ENCODE measurements at regions not wholly inside any gene's neighbourhood (a gene's known extent, or its start where the extent isn't known, plus 50 kb on each side); places are given as distances from the start of the nearest gene placed in this dataset.

GRCh38 chr7:120028636-120029035 lies 244.3 kb upstream of the KCND2 start:
- no peak for TF ChIP-seq CTCF (IDR thresholded peaks at IDR 0.05; ENCODE audit: extremely low read depth, insufficient read depth, missing control alignments)
- in situ Hi-C loops (cut with MboI; ENCODE audit: low pct_unique_long_range_greater_than_20kb, low sequenced_read_pairs, unreplicated experiment): no loop called here
- no peak for DNase-seq (ENCODE audit: low spot score)

- no peak for TF ChIP-seq CTCF (IDR thresholded peaks at IDR 0.05; ENCODE audit: extremely low read depth, insufficient read depth, missing control alignments)
- DNase-seq (ENCODE audit: low spot score): no peak
- in situ Hi-C loops (cut with MboI; ENCODE audit: low pct_unique_long_range_greater_than_20kb, low sequenced_read_pairs, unreplicated experiment): no loop called here
Measured at GRCh38 chr7:120030876-120031275, 242.1 kb upstream of the KCND2 start.

- in situ Hi-C loops (cut with MboI; ENCODE audit: low pct_unique_long_range_greater_than_20kb, low sequenced_read_pairs, unreplicated experiment): no loop called here
- no peak for TF ChIP-seq CTCF (IDR thresholded peaks at IDR 0.05; ENCODE audit: extremely low read depth, insufficient read depth, missing control alignments)
- DNase-seq (ENCODE audit: low spot score): no peak
Measured at GRCh38 chr7:120033114-120033513, 239.9 kb upstream of the KCND2 start.

GRCh38 chr7:120039138-120039537 lies 233.8 kb upstream of the KCND2 start:
- in situ Hi-C loops (cut with MboI; ENCODE audit: low pct_unique_long_range_greater_than_20kb, low sequenced_read_pairs, unreplicated experiment): no loop called here
- no peak for TF ChIP-seq CTCF (IDR thresholded peaks at IDR 0.05; ENCODE audit: extremely low read depth, insufficient read depth, missing control alignments)
- DNase-seq (ENCODE audit: low spot score): no peak

GRCh38 chr7:120041798-120042197 lies 231.2 kb upstream of the KCND2 start:
- no peak for TF ChIP-seq CTCF (IDR thresholded peaks at IDR 0.05; ENCODE audit: extremely low read depth, insufficient read depth, missing control alignments)
- in situ Hi-C loops (cut with MboI; ENCODE audit: low pct_unique_long_range_greater_than_20kb, low sequenced_read_pairs, unreplicated experiment): no loop called here
- no peak for DNase-seq (ENCODE audit: low spot score)

- DNase-seq (ENCODE audit: low spot score): no peak
- in situ Hi-C loops (cut with MboI; ENCODE audit: low pct_unique_long_range_greater_than_20kb, low sequenced_read_pairs, unreplicated experiment): no loop called here
- no peak for TF ChIP-seq CTCF (IDR thresholded peaks at IDR 0.05; ENCODE audit: extremely low read depth, insufficient read depth, missing control alignments)
Measured at GRCh38 chr7:120043250-120043649, 229.7 kb upstream of the KCND2 start.

- DNase-seq (ENCODE audit: low spot score): no peak
- TF ChIP-seq CTCF (IDR thresholded peaks at IDR 0.05; ENCODE audit: extremely low read depth, insufficient read depth, missing control alignments): no peak
- in situ Hi-C loops (cut with MboI; ENCODE audit: low pct_unique_long_range_greater_than_20kb, low sequenced_read_pairs, unreplicated experiment): no loop called here
Measured at GRCh38 chr7:120052884-120053382, 220.0 kb upstream of the KCND2 start.

Measured in GM13977 (cell line).